ENCODE measurements at regions not wholly inside any gene's neighbourhood (a gene's known extent, or its start where the extent isn't known, plus 50 kb on each side); places are given as distances from the start of the nearest gene placed in this dataset.

- no peak overlapping the region for H3K4me3 ChIP-seq (replicated peaks in 1 of 3; ENCODE audit: insufficient read depth in 1 of 3, low read depth in 1 of 3, low read length in 3 of 3)
- ChIA-PET POLR2A (interaction anchor here (1.2 kb wide), 1 partner anchor 9 kb away, joined by 3 read pairs; no protein-coding TSS in a partner anchor), CTCF (interaction anchor here (0.9 to 1.2 kb wide), 2 partner anchors 10 to 15 kb away, joined by 3 read pairs; no protein-coding TSS in a partner anchor)
These were observed 180.7 kb downstream of the TEX36 start for GRCh38 chr10:125502276-125502675.

More at GRCh38 chr10:125502276-125502675, 180.7 kb downstream of the TEX36 start:
- intact Hi-C loops (cut with micrococcal nuclease) (no loop called here), dilution Hi-C loops (cut with MboI; ENCODE audit: extremely low pct_ligation_motif_present, low sequenced_read_pairs) (no loop called here)
- no peak overlapping the region for H2AFZ ChIP-seq (ENCODE audit: low read depth, low read length)
- no peak for DNase-seq (ENCODE audit: low read depth, low spot score)
- H3K4me2 ChIP-seq (ENCODE audit: insufficient read depth, low read length) = no peak overlapping the region
- H3K4me1 ChIP-seq (ENCODE audit: control insufficient read depth, extremely low read depth, insufficient read depth, low read length) = no peaks in the 10 kb centered on the region
- no TSS peak for BruUV-seq (replicated peaks)
- no peaks in the 10 kb centered on the region for H4K20me1 ChIP-seq (replicated peaks; ENCODE audit: control insufficient read depth, extremely low read depth, insufficient read depth, low read length)
- no peaks in the 10 kb centered on the region for H3K36me3 ChIP-seq (ENCODE audit: control insufficient read depth in 2 of 2, extremely low read depth in 1 of 2, insufficient read depth in 2 of 2, low read length in 2 of 2)
- no peaks in the 10 kb centered on the region for H3K9me3 ChIP-seq (replicated peaks; ENCODE audit: control insufficient read depth, insufficient read depth, low read length)
- no peak for FAIRE-seq
- H3K9me1 ChIP-seq (replicated peaks; ENCODE audit: control insufficient read depth, extremely low read depth, insufficient read depth, low read length) = no peaks in the 10 kb centered on the region
- TF ChIP-seq GATA2 (IDR thresholded peaks at IDR 0.05; ENCODE audit: insufficient read depth, insufficient read length, low read depth, low read length) = no peak
- TF ChIP-seq JUN (IDR thresholded peaks at IDR 0.05; ENCODE audit: borderline replicate concordance, insufficient read depth, insufficient read length, low read depth) = no peak
- TF ChIP-seq POLR2AphosphoS5 (IDR thresholded peaks at IDR 0.05; ENCODE audit: insufficient read depth, low read depth, low read length) = no peak
- no peak for TF ChIP-seq EZH2 (IDR thresholded peaks at IDR 0.05; ENCODE audit: borderline replicate concordance, low read depth, low read length, severe bottlenecking)
- no peak for TF ChIP-seq POLR2A (IDR thresholded peaks at IDR 0.05; ENCODE audit: low read depth, low read length)
- no peak for TF ChIP-seq MAX (IDR thresholded peaks at IDR 0.05; ENCODE audit: insufficient read depth, insufficient read length)
- TF ChIP-seq, protein P1, sequence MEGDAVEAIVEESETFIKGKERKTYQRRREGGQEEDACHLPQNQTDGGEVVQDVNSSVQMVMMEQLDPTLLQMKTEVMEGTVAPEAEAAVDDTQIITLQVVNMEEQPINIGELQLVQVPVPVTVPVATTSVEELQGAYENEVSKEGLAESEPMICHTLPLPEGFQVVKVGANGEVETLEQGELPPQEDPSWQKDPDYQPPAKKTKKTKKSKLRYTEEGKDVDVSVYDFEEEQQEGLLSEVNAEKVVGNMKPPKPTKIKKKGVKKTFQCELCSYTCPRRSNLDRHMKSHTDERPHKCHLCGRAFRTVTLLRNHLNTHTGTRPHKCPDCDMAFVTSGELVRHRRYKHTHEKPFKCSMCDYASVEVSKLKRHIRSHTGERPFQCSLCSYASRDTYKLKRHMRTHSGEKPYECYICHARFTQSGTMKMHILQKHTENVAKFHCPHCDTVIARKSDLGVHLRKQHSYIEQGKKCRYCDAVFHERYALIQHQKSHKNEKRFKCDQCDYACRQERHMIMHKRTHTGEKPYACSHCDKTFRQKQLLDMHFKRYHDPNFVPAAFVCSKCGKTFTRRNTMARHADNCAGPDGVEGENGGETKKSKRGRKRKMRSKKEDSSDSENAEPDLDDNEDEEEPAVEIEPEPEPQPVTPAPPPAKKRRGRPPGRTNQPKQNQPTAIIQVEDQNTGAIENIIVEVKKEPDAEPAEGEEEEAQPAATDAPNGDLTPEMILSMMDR (IDR thresholded peaks at IDR 0.05; ENCODE audit: extremely low read depth in 1 of 2, insufficient read depth in 1 of 2, low read depth in 1 of 2, low read length in 2 of 2) = no peak
- no peak for TF ChIP-seq FOS (IDR thresholded peaks at IDR 0.05; ENCODE audit: borderline replicate concordance, insufficient read depth, low read length)
- TF ChIP-seq MYC (IDR thresholded peaks at IDR 0.05; ENCODE audit: low read depth, low read length) = no peak
- H3K79me2 ChIP-seq (ENCODE audit: control insufficient read depth, insufficient read depth, low read length) = no peaks in the 10 kb centered on the region
- H3K9ac ChIP-seq (replicated peaks; ENCODE audit: extremely low read depth, insufficient read depth, low read length) = no peak overlapping the region
- peaks cover 4% of the 10 kb centered on the region in 2 experiments for H3K27me3 ChIP-seq (ENCODE audit: control insufficient read depth in 2 of 2, insufficient read depth in 2 of 2, low read length in 2 of 2)
- H3K27ac ChIP-seq (ENCODE audit: insufficient read depth, low read depth, low read length) = no peak overlapping the region
